ENCODE measurements at regions not wholly inside any gene's neighbourhood (a gene's known extent, or its start where the extent isn't known, plus 50 kb on each side); places are given as distances from the start of the nearest gene placed in this dataset.

DNA sequence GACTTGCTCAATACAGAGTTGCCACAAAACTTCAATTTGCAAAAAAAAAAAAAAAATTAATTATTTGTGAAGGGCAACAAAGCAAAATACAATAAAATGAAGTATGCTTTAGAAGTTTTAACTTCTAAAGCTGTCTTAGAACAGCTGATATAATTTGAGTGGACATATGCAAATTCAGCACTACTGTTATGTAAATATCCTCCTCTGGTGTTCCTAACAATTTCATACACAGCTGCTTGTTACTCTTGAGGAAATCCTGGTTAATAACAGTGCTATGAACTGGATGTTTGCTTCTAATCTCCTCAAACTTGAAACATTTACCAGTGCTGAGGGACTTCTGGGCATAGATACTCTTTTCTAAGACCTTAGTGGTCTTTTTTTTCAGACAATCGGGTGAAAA is 69.6 kb upstream of the COL24A1 start:
- no peak for TF ChIP-seq POLR2A (IDR thresholded peaks at IDR 0.05; ENCODE audit: borderline replicate concordance, extremely low read depth, insufficient read depth, insufficient read length)
- no peak for TF ChIP-seq SIN3A (IDR thresholded peaks at IDR 0.05; ENCODE audit: low read depth)
- TF ChIP-seq TCF7L2 (IDR thresholded peaks at IDR 0.05; ENCODE audit: borderline replicate concordance, extremely low read depth, insufficient read depth, insufficient read length), result no peak
- no peak for TF ChIP-seq YY1 (IDR thresholded peaks at IDR 0.05; ENCODE audit: extremely low read depth, insufficient replicate concordance, low read depth, low read length)
- no peak for TF ChIP-seq SRF (IDR thresholded peaks at IDR 0.05; ENCODE audit: low read depth)
- no peak for TF ChIP-seq CEBPB (IDR thresholded peaks at IDR 0.05; ENCODE audit: low read depth)
- TF ChIP-seq, protein P1, sequence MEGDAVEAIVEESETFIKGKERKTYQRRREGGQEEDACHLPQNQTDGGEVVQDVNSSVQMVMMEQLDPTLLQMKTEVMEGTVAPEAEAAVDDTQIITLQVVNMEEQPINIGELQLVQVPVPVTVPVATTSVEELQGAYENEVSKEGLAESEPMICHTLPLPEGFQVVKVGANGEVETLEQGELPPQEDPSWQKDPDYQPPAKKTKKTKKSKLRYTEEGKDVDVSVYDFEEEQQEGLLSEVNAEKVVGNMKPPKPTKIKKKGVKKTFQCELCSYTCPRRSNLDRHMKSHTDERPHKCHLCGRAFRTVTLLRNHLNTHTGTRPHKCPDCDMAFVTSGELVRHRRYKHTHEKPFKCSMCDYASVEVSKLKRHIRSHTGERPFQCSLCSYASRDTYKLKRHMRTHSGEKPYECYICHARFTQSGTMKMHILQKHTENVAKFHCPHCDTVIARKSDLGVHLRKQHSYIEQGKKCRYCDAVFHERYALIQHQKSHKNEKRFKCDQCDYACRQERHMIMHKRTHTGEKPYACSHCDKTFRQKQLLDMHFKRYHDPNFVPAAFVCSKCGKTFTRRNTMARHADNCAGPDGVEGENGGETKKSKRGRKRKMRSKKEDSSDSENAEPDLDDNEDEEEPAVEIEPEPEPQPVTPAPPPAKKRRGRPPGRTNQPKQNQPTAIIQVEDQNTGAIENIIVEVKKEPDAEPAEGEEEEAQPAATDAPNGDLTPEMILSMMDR (IDR thresholded peaks at IDR 0.05 in 2 of 3, conservative IDR thresholded peaks at IDR 0.05 in 1 of 3; ENCODE audit: borderline replicate concordance in 1 of 3, insufficient read depth in 1 of 3, low read depth in 2 of 3, low read length in 2 of 3), result no peak
- no peak for TF ChIP-seq ELF1 (IDR thresholded peaks at IDR 0.05; ENCODE audit: borderline replicate concordance, low read depth)
- TF ChIP-seq FOSL1 (IDR thresholded peaks at IDR 0.05; ENCODE audit: low read depth), result no peak
- no peak for TF ChIP-seq CBX3 (IDR thresholded peaks at IDR 0.05; ENCODE audit: low read depth)
- TF ChIP-seq EZH2 (IDR thresholded peaks at IDR 0.05), result no peak
- TF ChIP-seq, protein P2, sequence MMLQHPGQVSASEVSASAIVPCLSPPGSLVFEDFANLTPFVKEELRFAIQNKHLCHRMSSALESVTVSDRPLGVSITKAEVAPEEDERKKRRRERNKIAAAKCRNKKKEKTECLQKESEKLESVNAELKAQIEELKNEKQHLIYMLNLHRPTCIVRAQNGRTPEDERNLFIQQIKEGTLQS (IDR thresholded peaks at IDR 0.05), result no peak
- no peak for TF ChIP-seq RAD21 (IDR thresholded peaks at IDR 0.05; ENCODE audit: low read depth)
- TF ChIP-seq ZNF274 (IDR thresholded peaks at IDR 0.05; ENCODE audit: low read depth, low read length), result no peak
- Histone ChIP-seq H3K27ac (ENCODE audit: low read depth, low read length) (no peak overlapping the region), H3K27me3 (ENCODE audit: insufficient read depth, low read length) (no peaks in the 10 kb centered on the region), H3K9me2 (ENCODE audit: insufficient read depth) (no peaks in the 10 kb centered on the region), H4K20me1 (ENCODE audit: insufficient read depth) (no peaks in the 10 kb centered on the region), H3K36me3 (ENCODE audit: control insufficient read depth in 1 of 2, insufficient read depth in 2 of 2, low read length in 2 of 2) (no peaks in the 10 kb centered on the region), H3K79me2 (ENCODE audit: insufficient read depth, low read length) (no peaks in the 10 kb centered on the region), H3K4me1 (ENCODE audit: control insufficient read depth in 1 of 2, insufficient read depth in 2 of 2, low read length in 2 of 2) (no peaks in the 10 kb centered on the region), H3K4me2 (ENCODE audit: low read length) (no peak overlapping the region), H3K9me3 (ENCODE audit: control insufficient read depth in 1 of 2, insufficient read depth in 1 of 2, low read depth in 1 of 2, low read length in 2 of 2) (no peaks in the 10 kb centered on the region), H3K4me3 (replicated peaks in 1 of 2; ENCODE audit: low read depth in 1 of 2, low read length in 2 of 2) (no peak overlapping the region), H2AFZ (ENCODE audit: low read depth, low read length, poor library complexity, severe bottlenecking) (no peak overlapping the region), H3K9ac (ENCODE audit: low read length) (no peak overlapping the region)
- ATAC-seq (no peak), DNase-seq (ENCODE audit: low read depth, low spot score) (no peak)
- POLR2A ChIA-PET, result no interaction called here
- intact Hi-C loops (cut with micrococcal nuclease), result no loop called here
- CTCF ChIA-PET, result no interaction called here
- RAD21 ChIA-PET (ENCODE audit: low non-redundant PET in 1 of 2, low total read pairs in 2 of 2, uncharacterized antibody in 2 of 2, unreplicated experiment in 2 of 2), result no interaction called here
- BruUV-seq (replicated peaks), result no TSS peak

Measured in HCT116 (cell line).